ENCODE measurements at regions not wholly inside any gene's neighbourhood (a gene's known extent, or its start where the extent isn't known, plus 50 kb on each side); places are given as distances from the start of the nearest gene placed in this dataset.

DNA sequence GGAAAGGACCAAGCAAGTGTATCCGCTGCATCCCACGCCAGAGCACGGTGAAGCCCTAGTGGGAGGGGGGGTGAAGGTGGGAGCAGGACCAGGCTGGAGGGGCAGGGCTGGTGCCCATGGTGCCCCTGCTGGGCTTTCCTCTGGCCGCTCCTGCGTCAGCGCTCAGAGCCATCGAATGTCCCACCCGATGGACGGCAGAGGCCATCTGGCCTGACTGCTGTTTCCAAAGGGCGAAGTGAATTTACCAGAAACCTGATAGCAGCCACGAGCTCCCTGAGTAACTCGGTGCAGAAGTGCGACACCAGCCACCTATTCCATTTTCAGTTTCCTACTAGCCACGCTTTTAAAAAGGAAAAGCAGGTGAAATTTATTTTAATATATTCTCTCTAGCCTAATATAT is 203.6 kb upstream of the CIBAR2 start:
- TF ChIP-seq, protein P1, sequence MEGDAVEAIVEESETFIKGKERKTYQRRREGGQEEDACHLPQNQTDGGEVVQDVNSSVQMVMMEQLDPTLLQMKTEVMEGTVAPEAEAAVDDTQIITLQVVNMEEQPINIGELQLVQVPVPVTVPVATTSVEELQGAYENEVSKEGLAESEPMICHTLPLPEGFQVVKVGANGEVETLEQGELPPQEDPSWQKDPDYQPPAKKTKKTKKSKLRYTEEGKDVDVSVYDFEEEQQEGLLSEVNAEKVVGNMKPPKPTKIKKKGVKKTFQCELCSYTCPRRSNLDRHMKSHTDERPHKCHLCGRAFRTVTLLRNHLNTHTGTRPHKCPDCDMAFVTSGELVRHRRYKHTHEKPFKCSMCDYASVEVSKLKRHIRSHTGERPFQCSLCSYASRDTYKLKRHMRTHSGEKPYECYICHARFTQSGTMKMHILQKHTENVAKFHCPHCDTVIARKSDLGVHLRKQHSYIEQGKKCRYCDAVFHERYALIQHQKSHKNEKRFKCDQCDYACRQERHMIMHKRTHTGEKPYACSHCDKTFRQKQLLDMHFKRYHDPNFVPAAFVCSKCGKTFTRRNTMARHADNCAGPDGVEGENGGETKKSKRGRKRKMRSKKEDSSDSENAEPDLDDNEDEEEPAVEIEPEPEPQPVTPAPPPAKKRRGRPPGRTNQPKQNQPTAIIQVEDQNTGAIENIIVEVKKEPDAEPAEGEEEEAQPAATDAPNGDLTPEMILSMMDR (IDR thresholded peaks at IDR 0.05; ENCODE audit: low read depth, low read length), result no peak
- no peak for TF ChIP-seq EZH2phosphoT487 (IDR thresholded peaks at IDR 0.05; ENCODE audit: low read depth)
